ENCODE measurements at regions not wholly inside any gene's neighbourhood (a gene's known extent, or its start where the extent isn't known, plus 50 kb on each side); places are given as distances from the start of the nearest gene placed in this dataset.

GRCh38 chr18:47526147-47526546 lies 274.7 kb upstream of the SKOR2 start:
- 0% methylated on average over 12 of the region's 24 CpGs for WGBS (ENCODE audit: insufficient coverage, low coverage, missing lambda C conversion rate)

More at GRCh38 chr18:47526147-47526546, 274.7 kb upstream of the SKOR2 start:
- no peak for ATAC-seq
- no peak for DNase-seq (ENCODE audit: extremely low read depth in 1 of 4, low spot score in 3 of 4)
- POLR2A ChIA-PET: interaction anchor here (0.7 kb wide), 1 partner anchor 311 kb away, joined by 4 read pairs; no protein-coding TSS in a partner anchor
- H3K4me1 ChIP-seq (replicated peaks in 1 of 2; ENCODE audit: control insufficient read depth in 2 of 2, insufficient read depth in 2 of 2, low read length in 2 of 2): no peaks in the 10 kb centered on the region
- H3K27ac ChIP-seq (ENCODE audit: extremely low read depth, low read depth, low read length): no peak overlapping the region
- no peak for FAIRE-seq
- in situ Hi-C loops (cut with MboI) (no loop called here), intact Hi-C loops (cut with micrococcal nuclease) (no loop called here)
- BruUV-seq (replicated peaks): no TSS peak
- no peak overlapping the region for H2AFZ ChIP-seq (ENCODE audit: low read depth, low read length)
- H3K4me2 ChIP-seq (ENCODE audit: insufficient read depth, low read length): no peak overlapping the region
- H3K9me1 ChIP-seq (ENCODE audit: control insufficient read depth, insufficient read depth, low read length): no peaks in the 10 kb centered on the region
- no peaks in the 10 kb centered on the region for H4K20me1 ChIP-seq (replicated peaks; ENCODE audit: control insufficient read depth, insufficient read depth, low read length)
- H3K79me2 ChIP-seq (ENCODE audit: control insufficient read depth, insufficient read depth, low read length): no peaks in the 10 kb centered on the region
- no peaks in the 10 kb centered on the region for H3K27me3 ChIP-seq (ENCODE audit: control insufficient read depth in 2 of 2, insufficient read depth in 2 of 2, low read length in 2 of 2)
- no peaks in the 10 kb centered on the region for H3K36me3 ChIP-seq (ENCODE audit: control insufficient read depth, insufficient read depth, low read length)
- H3K9me3 ChIP-seq (replicated peaks; ENCODE audit: control insufficient read depth, insufficient read depth, low read depth, low read length): no peaks in the 10 kb centered on the region
- TF ChIP-seq, protein P1, sequence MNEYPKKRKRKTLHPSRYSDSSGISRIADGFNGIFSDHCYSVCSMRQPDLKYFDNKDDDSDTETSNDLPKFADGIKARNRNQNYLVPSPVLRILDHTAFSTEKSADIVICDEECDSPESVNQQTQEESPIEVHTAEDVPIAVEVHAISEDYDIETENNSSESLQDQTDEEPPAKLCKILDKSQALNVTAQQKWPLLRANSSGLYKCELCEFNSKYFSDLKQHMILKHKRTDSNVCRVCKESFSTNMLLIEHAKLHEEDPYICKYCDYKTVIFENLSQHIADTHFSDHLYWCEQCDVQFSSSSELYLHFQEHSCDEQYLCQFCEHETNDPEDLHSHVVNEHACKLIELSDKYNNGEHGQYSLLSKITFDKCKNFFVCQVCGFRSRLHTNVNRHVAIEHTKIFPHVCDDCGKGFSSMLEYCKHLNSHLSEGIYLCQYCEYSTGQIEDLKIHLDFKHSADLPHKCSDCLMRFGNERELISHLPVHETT (CRISPR knock-in tag; conservative IDR thresholded peaks at IDR 0.05 in 1 of 2, IDR thresholded peaks at IDR 0.05 in 1 of 2): no peak
- no peak for TF ChIP-seq KLF10 (CRISPR knock-in tag; IDR thresholded peaks at IDR 0.05)
- TF ChIP-seq ZNF583 (CRISPR knock-in tag; IDR thresholded peaks at IDR 0.05): no peak
- TF ChIP-seq, protein P2, sequence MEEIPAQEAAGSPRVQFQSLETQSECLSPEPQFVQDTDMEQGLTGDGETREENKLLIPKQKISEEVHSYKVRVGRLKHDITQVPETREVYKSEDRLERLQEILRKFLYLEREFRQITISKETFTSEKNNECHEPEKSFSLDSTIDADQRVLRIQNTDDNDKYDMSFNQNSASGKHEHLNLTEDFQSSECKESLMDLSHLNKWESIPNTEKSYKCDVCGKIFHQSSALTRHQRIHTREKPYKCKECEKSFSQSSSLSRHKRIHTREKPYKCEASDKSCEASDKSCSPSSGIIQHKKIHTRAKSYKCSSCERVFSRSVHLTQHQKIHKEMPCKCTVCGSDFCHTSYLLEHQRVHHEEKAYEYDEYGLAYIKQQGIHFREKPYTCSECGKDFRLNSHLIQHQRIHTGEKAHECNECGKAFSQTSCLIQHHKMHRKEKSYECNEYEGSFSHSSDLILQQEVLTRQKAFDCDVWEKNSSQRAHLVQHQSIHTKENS (CRISPR knock-in tag; IDR thresholded peaks at IDR 0.05): no peak
- TF ChIP-seq HSF4 (CRISPR knock-in tag; IDR thresholded peaks at IDR 0.05; ENCODE audit: borderline replicate concordance): no peak
- TF ChIP-seq AFF4 (CRISPR knock-in tag; IDR thresholded peaks at IDR 0.05): no peak
- TF ChIP-seq HIVEP1 (CRISPR knock-in tag; IDR thresholded peaks at IDR 0.05): no peak
- CTCF ChIA-PET (ENCODE audit: low intra/inter-chr PET ratio): no interaction called here
- H3K9ac ChIP-seq (ENCODE audit: insufficient read depth in 1 of 2, low read depth in 2 of 2, low read length in 2 of 2): no peak overlapping the region
- H3K4me3 ChIP-seq: no peak overlapping the region

Measured in K562 (cell line).